Suprapubic skin (tissue), 4 donors: ENCODE measurements at regions not wholly inside any gene's neighbourhood (a gene's known extent, or its start where the extent isn't known, plus 50 kb on each side); places are given as distances from the start of the nearest gene placed in this dataset.

ENCODE experiments used
- DNase-seq, 2 donors: peaks; one replicate each; pipeline ENCODE4 v3.0.0-alpha.2; 2019; ENCODE audit warnings: low spot score in 2 of 2
- H3K27ac ChIP-seq: fragments of 200-600 bp; sonication (generic); one replicate; pipeline ENCODE4 v1.5.1; 2019
- H3K27me3 ChIP-seq: fragments of 200-600 bp; sonication (generic); one replicate; pipeline ENCODE4 v1.5.1; 2019
- H3K36me3 ChIP-seq: fragments of 200-600 bp; sonication (generic); one replicate; pipeline ENCODE4 v1.5.1; 2019
- H3K4me1 ChIP-seq: fragments of 200-600 bp; sonication (generic); one replicate; pipeline ENCODE4 v1.5.1; 2019
- H3K4me3 ChIP-seq: fragments of 200-600 bp; sonication (generic); one replicate; pipeline ENCODE4 v1.5.1; 2019; ENCODE audit warnings: mild to moderate bottlenecking
- H3K9me3 ChIP-seq: fragments of 200-600 bp; sonication (generic); one replicate; pipeline ENCODE4 v1.5.1; 2019
- EP300 ChIP-seq: sonication (generic); formaldehyde crosslinking; IDR thresholded peaks from one replicate; pipeline ENCODE4 v1.6.1; 2017; ENCODE audit warnings: antibody characterized with exemption
- POLR2A ChIP-seq, 2 donors: fragments of 450-650 bp; IDR thresholded peaks; one replicate each; pipeline ENCODE4 v1.6.1; 2017; ENCODE audit warnings: antibody characterized with exemption in 2 of 2, mild to moderate bottlenecking in 2 of 2, moderate library complexity in 2 of 2
- POLR2AphosphoS5 ChIP-seq, 3 donors: sonication (generic); formaldehyde crosslinking; IDR thresholded peaks; one replicate each; pipeline ENCODE4 v1.6.1; 2017; ENCODE audit warnings: antibody characterized with exemption in 3 of 3
- WGBS: methylation state at CpG from one replicate; pipeline ENCODE4 v1.1.5; 2018; 5-methylcytosine and 5-hydroxymethylcytosine counted together
- TF ChIP-seq, protein P1 (sequence below), 2 donors: fragments of 200-600 bp in 1 of 2; fragments of 450-650 bp in 1 of 2; sonication (generic) in 1 of 2; IDR thresholded peaks; one replicate each; pipeline ENCODE4 v1.5.1; 2016 to 2019; ENCODE audit warnings: antibody characterized with exemption in 2 of 2, mild to moderate bottlenecking in 1 of 2, moderate library complexity in 1 of 2

GRCh38 chr3:30135190-30135589 is 471.2 kb upstream of the TGFBR2 start:
- H3K9me3 ChIP-seq = no peaks in the 10 kb centered on the region
- DNase-seq = no peak
- no peak overlapping the region for H3K27ac ChIP-seq
- H3K36me3 ChIP-seq = no peaks in the 10 kb centered on the region
- H3K27me3 ChIP-seq = no peaks in the 10 kb centered on the region
- TF ChIP-seq, protein P1, sequence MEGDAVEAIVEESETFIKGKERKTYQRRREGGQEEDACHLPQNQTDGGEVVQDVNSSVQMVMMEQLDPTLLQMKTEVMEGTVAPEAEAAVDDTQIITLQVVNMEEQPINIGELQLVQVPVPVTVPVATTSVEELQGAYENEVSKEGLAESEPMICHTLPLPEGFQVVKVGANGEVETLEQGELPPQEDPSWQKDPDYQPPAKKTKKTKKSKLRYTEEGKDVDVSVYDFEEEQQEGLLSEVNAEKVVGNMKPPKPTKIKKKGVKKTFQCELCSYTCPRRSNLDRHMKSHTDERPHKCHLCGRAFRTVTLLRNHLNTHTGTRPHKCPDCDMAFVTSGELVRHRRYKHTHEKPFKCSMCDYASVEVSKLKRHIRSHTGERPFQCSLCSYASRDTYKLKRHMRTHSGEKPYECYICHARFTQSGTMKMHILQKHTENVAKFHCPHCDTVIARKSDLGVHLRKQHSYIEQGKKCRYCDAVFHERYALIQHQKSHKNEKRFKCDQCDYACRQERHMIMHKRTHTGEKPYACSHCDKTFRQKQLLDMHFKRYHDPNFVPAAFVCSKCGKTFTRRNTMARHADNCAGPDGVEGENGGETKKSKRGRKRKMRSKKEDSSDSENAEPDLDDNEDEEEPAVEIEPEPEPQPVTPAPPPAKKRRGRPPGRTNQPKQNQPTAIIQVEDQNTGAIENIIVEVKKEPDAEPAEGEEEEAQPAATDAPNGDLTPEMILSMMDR (IDR thresholded peaks at IDR 0.05) = no peak
- TF ChIP-seq POLR2AphosphoS5 (IDR thresholded peaks at IDR 0.05) (no peak), EP300 (no peak), POLR2A (IDR thresholded peaks at IDR 0.05) (no peak)
- 78% methylated on average over 4 of the region's 4 CpGs for WGBS
- no peak overlapping the region for H3K4me3 ChIP-seq
- peaks cover 1% of the 10 kb centered on the region for H3K4me1 ChIP-seq

- no peak overlapping the region for H3K27ac ChIP-seq
- no peaks in the 10 kb centered on the region for H3K9me3 ChIP-seq
- no peaks in the 10 kb centered on the region for H3K27me3 ChIP-seq
- no peaks in the 10 kb centered on the region for H3K36me3 ChIP-seq
- H3K4me3 ChIP-seq = no peak overlapping the region
- DNase-seq = no peak
- no peak for TF ChIP-seq POLR2A (IDR thresholded peaks at IDR 0.05)
- no peak for TF ChIP-seq EP300
- TF ChIP-seq POLR2AphosphoS5 (IDR thresholded peaks at IDR 0.05) = no peak
- TF ChIP-seq, protein P1 (IDR thresholded peaks at IDR 0.05) = no peak
- H3K4me1 ChIP-seq = peaks cover 13% of the 10 kb centered on the region
These were observed 467.1 kb upstream of the TGFBR2 start for GRCh38 chr3:30139283-30139682.

DNA sequence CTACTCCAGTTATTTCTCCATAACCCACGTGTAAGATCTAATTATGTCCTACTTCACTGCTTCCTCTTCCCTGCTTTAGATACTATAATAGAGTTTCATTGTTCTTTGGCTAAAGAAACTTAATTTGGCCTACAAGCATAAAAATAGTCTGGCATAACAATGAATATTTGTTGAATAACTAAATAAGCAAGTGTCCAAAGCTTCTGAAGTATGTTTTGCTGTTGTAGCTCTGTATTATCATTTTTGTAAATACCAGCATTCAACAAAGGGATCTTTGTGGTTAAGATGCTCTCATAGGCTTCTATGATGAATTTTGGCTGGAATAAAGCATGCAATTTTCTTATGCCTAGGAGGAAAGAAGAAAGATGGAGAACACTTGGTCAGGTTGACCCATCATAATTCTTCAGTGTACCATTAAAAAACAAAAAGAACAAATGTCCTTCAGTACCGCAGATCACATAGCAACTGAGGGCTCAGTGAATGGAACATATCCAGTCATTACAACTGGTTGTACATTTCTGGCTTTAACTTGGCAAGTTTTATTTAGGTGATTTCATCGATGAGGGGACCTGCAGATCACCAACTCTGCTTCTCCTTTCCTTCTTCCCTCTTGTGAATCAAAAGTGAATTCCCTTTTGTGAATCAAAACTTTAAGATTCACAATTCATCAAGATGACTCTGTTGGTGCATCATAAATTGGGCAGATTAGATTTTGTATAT is 465.9 kb upstream of the TGFBR2 start:
- Histone ChIP-seq H3K36me3 (no peaks in the 10 kb centered on the region), H3K27ac (no peak overlapping the region), H3K9me3 (no peaks in the 10 kb centered on the region), H3K4me1 (peaks cover 13% of the 10 kb centered on the region), H3K4me3 (no peak overlapping the region), H3K27me3 (no peaks in the 10 kb centered on the region)
- 61% methylated on average over 3 of the region's 3 CpGs for WGBS
- no peak for DNase-seq
- TF ChIP-seq POLR2A (IDR thresholded peaks at IDR 0.05) (no peak), EP300 (no peak), POLR2AphosphoS5 (IDR thresholded peaks at IDR 0.05) (no peak)
- TF ChIP-seq, protein P1 (IDR thresholded peaks at IDR 0.05) = no peak

DNA sequence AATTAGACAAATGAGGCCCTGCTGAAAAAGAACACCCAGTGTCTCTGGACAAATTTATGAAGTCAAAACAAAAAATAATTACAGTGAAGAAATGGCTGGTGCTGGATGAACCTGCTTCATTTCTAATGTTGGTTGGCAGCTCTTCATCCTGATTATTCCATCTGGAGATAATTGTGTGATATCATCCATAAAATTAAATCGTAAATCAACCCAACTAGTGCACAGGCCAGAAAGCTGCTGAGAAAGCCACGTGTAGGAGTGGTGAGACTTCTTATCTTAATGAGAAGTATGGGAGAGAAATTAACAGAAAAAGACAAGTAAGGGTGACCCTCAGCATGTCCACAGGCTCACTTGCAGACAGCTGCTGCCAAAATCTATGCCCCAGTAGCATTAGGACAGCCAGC is 465.2 kb upstream of the TGFBR2 start:
- Histone ChIP-seq H3K4me3 (no peak overlapping the region), H3K27ac (no peak overlapping the region), H3K27me3 (no peaks in the 10 kb centered on the region), H3K36me3 (no peaks in the 10 kb centered on the region), H3K9me3 (no peaks in the 10 kb centered on the region), H3K4me1 (peaks cover 13% of the 10 kb centered on the region)
- DNase-seq = no peak
- TF ChIP-seq EP300 (no peak), POLR2A (IDR thresholded peaks at IDR 0.05) (no peak), POLR2AphosphoS5 (IDR thresholded peaks at IDR 0.05) (no peak)
- TF ChIP-seq, protein P1 (IDR thresholded peaks at IDR 0.05) = no peak
- WGBS = 26% methylated on average over 2 of the region's 2 CpGs

- H3K4me1 ChIP-seq = peaks cover 13% of the 10 kb centered on the region
- no peaks in the 10 kb centered on the region for H3K27me3 ChIP-seq
- H3K36me3 ChIP-seq = no peaks in the 10 kb centered on the region
- H3K27ac ChIP-seq = no peak overlapping the region
- no peaks in the 10 kb centered on the region for H3K9me3 ChIP-seq
- no peak overlapping the region for H3K4me3 ChIP-seq
- TF ChIP-seq, protein P1 (IDR thresholded peaks at IDR 0.05) = no peak
- TF ChIP-seq EP300 = no peak
- no peak for DNase-seq
- WGBS = 74% methylated on average over 3 of the region's 3 CpGs
These were observed 464.5 kb upstream of the TGFBR2 start for GRCh38 chr3:30141927-30142326.
